Tibial nerve (tissue), 4 donors: ENCODE measurements at regions not wholly inside any gene's neighbourhood (a gene's known extent, or its start where the extent isn't known, plus 50 kb on each side); places are given as distances from the start of the nearest gene placed in this dataset.

Source experiments
- DNase-seq, 2 donors: peaks; one replicate each; pipeline ENCODE4 v3.0.0-alpha.2; 2019; ENCODE audit warnings: low spot score in 2 of 2
- H3K27ac ChIP-seq, 4 donors: fragments of 200-600 bp; sonication (generic) in 3 of 4; one replicate each; pipeline ENCODE4 v1.5.1; 2017 to 2019; ENCODE audit warnings: mild to moderate bottlenecking in 1 of 4
- H3K27me3 ChIP-seq, 2 donors: fragments of 200-600 bp; sonication (generic) in 1 of 2; one replicate each; pipeline versions ENCODE4 v1.5.1 to v1.6.0; 2017 to 2019
- H3K36me3 ChIP-seq, 3 donors: fragments of 200-600 bp; sonication (generic); one replicate each; pipeline ENCODE4 v1.5.1; 2018 to 2019
- H3K4me1 ChIP-seq, 4 donors: fragments of 200-600 bp; sonication (generic) in 3 of 4; one replicate each; pipeline ENCODE4 v1.5.1; 2017 to 2019
- H3K4me3 ChIP-seq, 4 donors: fragments of 200-600 bp; sonication (generic) in 3 of 4; one replicate each; pipeline ENCODE4 v1.5.1; 2017 to 2019; ENCODE audit warnings: mild to moderate bottlenecking in 1 of 4, moderate library complexity in 1 of 4
- H3K9me3 ChIP-seq, 4 donors: fragments of 200-600 bp; sonication (generic) in 3 of 4; one replicate each; pipeline ENCODE4 v1.5.1; 2017 to 2019
- CTCF ChIP-seq, 5 experiments: fragments of 200-600 bp in 3 of 5; fragments of 450-650 bp in 2 of 5; sonication (generic) in 3 of 5; IDR thresholded peaks; one replicate each; pipeline ENCODE4 v1.5.1; 2016 to 2019; ENCODE audit warnings: antibody characterized with exemption in 5 of 5, mild to moderate bottlenecking in 3 of 5, moderate library complexity in 2 of 5
- EP300 ChIP-seq, 2 donors: sonication (generic); formaldehyde crosslinking; IDR thresholded peaks; one replicate each; pipeline ENCODE4 v1.6.1; 2017; ENCODE audit warnings: antibody characterized with exemption in 2 of 2, mild to moderate bottlenecking in 1 of 2
- POLR2A ChIP-seq, 2 donors: fragments of 450-650 bp; IDR thresholded peaks; one replicate each; pipeline ENCODE4 v1.6.1; 2017; ENCODE audit warnings: antibody characterized with exemption in 2 of 2, mild to moderate bottlenecking in 2 of 2, moderate library complexity in 2 of 2
- WGBS, 2 donors: methylation state at CpG; one replicate each; pipeline ENCODE4 v1.1.5; 2018; 5-methylcytosine and 5-hydroxymethylcytosine counted together

GRCh38 chr13:88434953-88435352 lies 763.8 kb downstream of the SLITRK5 start:
- Histone ChIP-seq H3K27ac (no peak overlapping the region), H3K4me1 (no peaks in the 10 kb centered on the region)

GRCh38 chr13:88436974-88437373 lies 765.8 kb downstream of the SLITRK5 start:
- WGBS, 2 donors, result 84 to 85% methylated on average over 1 of the region's 1 CpG
- TF ChIP-seq EP300 (IDR thresholded peaks at IDR 0.05) (no peak), CTCF (IDR thresholded peaks at IDR 0.05) (no peak), POLR2A (IDR thresholded peaks at IDR 0.05) (no peak)
- DNase-seq, result no peak
- no peaks in the 10 kb centered on the region for H3K36me3 ChIP-seq
- no peak overlapping the region for H3K4me3 ChIP-seq
- H3K27me3 ChIP-seq, result no peaks in the 10 kb centered on the region
- H3K27ac ChIP-seq, result no peak overlapping the region
- peaks cover 0 to 16% (median 0%) of the 10 kb centered on the region in 4 donors for H3K9me3 ChIP-seq
- H3K4me1 ChIP-seq, result no peaks in the 10 kb centered on the region

More at GRCh38 chr13:88434953-88435352, 763.8 kb downstream of the SLITRK5 start:
- Histone ChIP-seq H3K36me3 (no peaks in the 10 kb centered on the region), H3K27me3 (no peaks in the 10 kb centered on the region), H3K9me3 (peaks cover 0 to 16% (median 0%) of the 10 kb centered on the region in 4 donors), H3K4me3 (no peak overlapping the region)
- 89 to 91% methylated on average over 6 of the region's 6 CpGs for WGBS, 2 donors
- no peak for TF ChIP-seq POLR2A (IDR thresholded peaks at IDR 0.05)
- TF ChIP-seq EP300 (IDR thresholded peaks at IDR 0.05), result no peak
- TF ChIP-seq CTCF (IDR thresholded peaks at IDR 0.05), result no peak
- no peak for DNase-seq

GRCh38 chr13:88450515-88450914 lies 779.3 kb downstream of the SLITRK5 start:
- Histone ChIP-seq H3K27ac (no peak overlapping the region), H3K4me1 (no peaks in the 10 kb centered on the region), H3K9me3 (peaks cover 0 to 6% (median 0%) of the 10 kb centered on the region in 4 donors), H3K4me3 (no peak overlapping the region), H3K36me3 (no peaks in the 10 kb centered on the region), H3K27me3 (no peaks in the 10 kb centered on the region)
- DNase-seq, result no peak
- WGBS, 2 donors, result 27% methylated on average over 2 of the region's 2 CpGs
- TF ChIP-seq POLR2A (IDR thresholded peaks at IDR 0.05), result no peak
- no peak for TF ChIP-seq CTCF (IDR thresholded peaks at IDR 0.05)

GRCh38 chr13:88456151-88456550 lies 785.0 kb downstream of the SLITRK5 start:
- no peak for DNase-seq
- peaks cover 0 to 3% (median 0%) of the 10 kb centered on the region in 4 donors for H3K9me3 ChIP-seq
- no peaks in the 10 kb centered on the region for H3K4me1 ChIP-seq
- H3K36me3 ChIP-seq, result no peaks in the 10 kb centered on the region
- H3K27ac ChIP-seq, result no peak overlapping the region
- H3K4me3 ChIP-seq, result no peak overlapping the region
- H3K27me3 ChIP-seq, result no peaks in the 10 kb centered on the region
- WGBS, 2 donors, result 41 to 44% methylated on average over 3 of the region's 3 CpGs
- TF ChIP-seq POLR2A (IDR thresholded peaks at IDR 0.05), result no peak
- no peak for TF ChIP-seq EP300 (IDR thresholded peaks at IDR 0.05)
- TF ChIP-seq CTCF (IDR thresholded peaks at IDR 0.05), result no peak

GRCh38 chr13:88459331-88459730 lies 788.2 kb downstream of the SLITRK5 start:
- DNase-seq, result no peak
- Histone ChIP-seq H3K36me3 (no peaks in the 10 kb centered on the region), H3K4me1 (no peaks in the 10 kb centered on the region), H3K27ac (no peak overlapping the region), H3K4me3 (no peak overlapping the region), H3K27me3 (no peaks in the 10 kb centered on the region), H3K9me3 (no peaks in the 10 kb centered on the region)
- TF ChIP-seq CTCF (IDR thresholded peaks at IDR 0.05) (no peak), EP300 (IDR thresholded peaks at IDR 0.05) (no peak), POLR2A (IDR thresholded peaks at IDR 0.05) (no peak)
